ENCODE measurements at regions not wholly inside any gene's neighbourhood (a gene's known extent, or its start where the extent isn't known, plus 50 kb on each side); places are given as distances from the start of the nearest gene placed in this dataset.
A peak's percentile ranks its signal among the peaks of the same experiment; 100 is the strongest.

GRCh38 chr17:13996276-13996675 lies 73.0 kb upstream of the COX10 start:
- peak overlapping the region; percentile 27 for H3K4me3 ChIP-seq (ENCODE audit: low read depth, low read length)
- no peak for DNase-seq (ENCODE audit: low read depth)
- TF ChIP-seq CTCF (IDR thresholded peaks at IDR 0.05; ENCODE audit: insufficient read depth, low read depth, low read length): no peak

GRCh38 chr17:13996748-13997147 lies 72.6 kb upstream of the COX10 start:
- H3K4me3 ChIP-seq (ENCODE audit: low read depth, low read length): no peak overlapping the region
- TF ChIP-seq CTCF (IDR thresholded peaks at IDR 0.05; ENCODE audit: insufficient read depth, low read depth, low read length): no peak

GRCh38 chr17:14004927-14005620 lies 64.2 kb upstream of the COX10 start:
- no peak for TF ChIP-seq CTCF (IDR thresholded peaks at IDR 0.05; ENCODE audit: insufficient read depth, low read depth, low read length)
- DNase-seq (ENCODE audit: low read depth): no peak
- no peak overlapping the region for H3K4me3 ChIP-seq (ENCODE audit: low read depth, low read length)

More at GRCh38 chr17:13996748-13997147, 72.6 kb upstream of the COX10 start:
- DNase-seq (ENCODE audit: low read depth): peak; percentile 53

GRCh38 chr17:14006249-14006942 lies 62.9 kb upstream of the COX10 start:
- no peak for TF ChIP-seq CTCF (IDR thresholded peaks at IDR 0.05; ENCODE audit: insufficient read depth, low read depth, low read length)
- H3K4me3 ChIP-seq (ENCODE audit: low read depth, low read length): no peak overlapping the region
- no peak for DNase-seq (ENCODE audit: low read depth)

GRCh38 chr17:14007951-14008350 lies 61.4 kb upstream of the COX10 start:
- no peak for DNase-seq (ENCODE audit: low read depth)
- H3K4me3 ChIP-seq (ENCODE audit: low read depth, low read length): no peak overlapping the region
- no peak for TF ChIP-seq CTCF (IDR thresholded peaks at IDR 0.05; ENCODE audit: insufficient read depth, low read depth, low read length)

- no peak for TF ChIP-seq CTCF (IDR thresholded peaks at IDR 0.05; ENCODE audit: insufficient read depth, low read depth, low read length)
These were observed 58.1 kb upstream of the COX10 start for GRCh38 chr17:14011036-14011692.

More at GRCh38 chr17:14011036-14011692, 58.1 kb upstream of the COX10 start:
- H3K4me3 ChIP-seq (ENCODE audit: low read depth, low read length): no peak overlapping the region
- no peak for DNase-seq (ENCODE audit: low read depth)

Data from fibroblast of villous mesenchyme (primary cell).